ENCODE measurements at regions not wholly inside any gene's neighbourhood (a gene's known extent, or its start where the extent isn't known, plus 50 kb on each side); places are given as distances from the start of the nearest gene placed in this dataset.

DNA sequence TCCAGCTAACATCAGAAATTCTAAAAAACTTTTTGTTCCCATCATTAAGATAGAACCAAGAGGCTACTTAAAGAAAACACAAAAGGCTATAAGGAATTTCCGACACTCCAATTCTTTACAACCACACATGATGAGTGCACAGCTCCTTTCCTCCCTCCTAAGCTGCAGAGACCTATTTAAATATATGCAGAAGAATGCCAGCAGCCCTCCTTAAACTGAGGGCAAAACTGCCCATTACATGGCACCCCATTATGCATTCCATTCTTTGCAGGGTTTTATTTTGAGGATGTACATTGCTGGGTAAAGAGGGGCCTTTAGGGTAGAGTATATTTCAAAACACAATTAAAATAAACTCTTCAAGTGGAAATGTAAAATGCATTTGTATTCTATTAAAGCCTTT lies 502.9 kb downstream of the RASEF start:
- TF ChIP-seq, protein P1, sequence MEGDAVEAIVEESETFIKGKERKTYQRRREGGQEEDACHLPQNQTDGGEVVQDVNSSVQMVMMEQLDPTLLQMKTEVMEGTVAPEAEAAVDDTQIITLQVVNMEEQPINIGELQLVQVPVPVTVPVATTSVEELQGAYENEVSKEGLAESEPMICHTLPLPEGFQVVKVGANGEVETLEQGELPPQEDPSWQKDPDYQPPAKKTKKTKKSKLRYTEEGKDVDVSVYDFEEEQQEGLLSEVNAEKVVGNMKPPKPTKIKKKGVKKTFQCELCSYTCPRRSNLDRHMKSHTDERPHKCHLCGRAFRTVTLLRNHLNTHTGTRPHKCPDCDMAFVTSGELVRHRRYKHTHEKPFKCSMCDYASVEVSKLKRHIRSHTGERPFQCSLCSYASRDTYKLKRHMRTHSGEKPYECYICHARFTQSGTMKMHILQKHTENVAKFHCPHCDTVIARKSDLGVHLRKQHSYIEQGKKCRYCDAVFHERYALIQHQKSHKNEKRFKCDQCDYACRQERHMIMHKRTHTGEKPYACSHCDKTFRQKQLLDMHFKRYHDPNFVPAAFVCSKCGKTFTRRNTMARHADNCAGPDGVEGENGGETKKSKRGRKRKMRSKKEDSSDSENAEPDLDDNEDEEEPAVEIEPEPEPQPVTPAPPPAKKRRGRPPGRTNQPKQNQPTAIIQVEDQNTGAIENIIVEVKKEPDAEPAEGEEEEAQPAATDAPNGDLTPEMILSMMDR (IDR thresholded peaks at IDR 0.05) = no peak

DNA sequence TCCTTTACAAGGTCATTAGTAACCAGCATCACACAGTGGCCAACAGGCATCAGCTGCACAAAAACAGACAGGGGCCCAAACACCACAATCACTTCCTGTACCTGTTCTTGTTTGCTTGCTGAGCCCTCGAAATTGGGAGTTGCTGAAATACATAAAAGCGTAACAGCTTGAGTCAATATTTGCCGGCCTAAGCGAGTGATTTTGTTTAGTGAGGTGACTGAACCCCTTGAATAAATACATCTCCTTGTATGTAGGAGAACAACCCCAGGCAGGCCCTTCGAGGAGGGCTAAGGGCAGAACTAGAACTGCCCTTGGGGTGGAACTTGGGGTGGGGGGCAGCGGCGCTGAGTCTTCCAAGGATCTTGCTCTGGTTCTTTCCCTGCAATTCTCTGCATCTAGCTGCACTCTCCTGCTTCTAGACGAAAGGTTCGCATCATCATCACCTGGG lies 502.5 kb downstream of the RASEF start:
- TF ChIP-seq, protein P1 (IDR thresholded peaks at IDR 0.05) = no peak

DNA sequence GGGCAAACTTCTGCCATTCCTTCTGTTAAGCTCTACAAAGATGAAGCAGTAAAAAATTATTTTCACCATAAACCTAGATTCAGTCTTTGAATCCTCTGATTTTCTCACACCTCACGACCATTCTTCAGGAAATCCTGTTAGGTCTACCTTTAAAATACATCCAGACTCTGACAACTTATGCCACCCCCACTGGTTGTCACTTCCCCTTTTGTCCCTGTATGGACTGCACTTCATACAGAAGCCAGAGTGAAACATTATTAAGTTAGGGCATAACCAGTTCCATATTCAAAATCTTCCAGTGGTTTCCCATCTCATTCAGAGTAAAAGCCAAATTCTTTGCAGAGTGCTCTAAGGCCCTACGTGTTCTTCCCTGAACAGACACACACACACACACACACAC lies 499.8 kb downstream of the RASEF start:
- TF ChIP-seq, protein P1 (IDR thresholded peaks at IDR 0.05) = no peak

DNA sequence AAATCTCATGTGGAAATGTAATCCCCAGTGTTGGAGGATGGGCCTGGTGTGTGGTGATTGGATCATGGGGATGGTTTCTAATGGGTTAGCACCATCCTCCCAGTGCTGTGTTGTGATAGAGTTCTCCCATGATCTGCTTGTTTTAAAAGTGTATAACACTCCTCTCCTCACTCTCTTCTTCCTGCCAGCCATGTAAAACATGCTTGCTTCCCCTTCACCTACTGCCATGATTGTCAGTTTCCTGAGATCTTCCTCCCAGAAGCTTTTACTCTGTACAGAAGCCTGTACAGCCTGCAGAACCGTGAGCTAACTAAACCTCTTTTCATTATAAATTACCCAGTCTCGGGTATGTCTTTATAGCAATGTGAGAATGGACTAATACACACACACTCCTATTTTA lies 499.1 kb downstream of the RASEF start:
- TF ChIP-seq, protein P1 (IDR thresholded peaks at IDR 0.05) = no peak

DNA sequence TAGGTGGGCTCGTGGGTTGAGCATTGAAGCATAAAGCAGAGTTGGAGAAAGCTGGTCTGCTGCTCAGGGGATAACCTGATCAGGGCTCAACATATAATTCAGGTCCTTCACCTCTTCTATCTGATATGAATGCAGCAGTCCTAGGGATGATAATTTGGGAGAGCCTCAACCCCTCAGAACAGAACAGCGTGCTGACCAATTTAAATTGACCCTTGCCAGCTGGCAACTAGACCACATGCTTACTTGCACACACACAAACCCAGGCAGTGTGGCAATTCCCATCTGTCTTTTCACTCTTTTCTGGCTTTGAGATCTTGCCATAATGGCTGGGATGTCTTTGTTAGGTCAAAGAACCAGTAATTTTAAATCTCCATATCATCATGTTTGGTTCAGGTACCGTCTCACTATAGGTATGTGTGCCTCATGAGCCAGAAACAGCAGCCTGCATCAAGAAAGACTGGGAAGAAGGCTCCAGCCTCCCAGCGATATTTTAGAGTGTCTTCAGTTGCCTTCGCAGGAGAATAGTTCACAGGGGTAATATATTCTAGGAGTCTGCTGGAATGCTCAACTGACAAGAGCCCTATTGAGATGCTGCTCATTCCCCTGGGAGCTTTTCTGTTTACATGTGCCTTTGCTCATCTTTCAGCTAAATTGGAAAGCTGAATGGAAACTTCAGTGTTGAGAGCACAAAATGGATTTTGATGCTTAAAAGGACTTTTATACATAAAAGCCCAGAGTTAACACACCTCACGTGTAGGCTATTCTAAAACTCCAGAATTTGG lies 497.6 kb downstream of the RASEF start:
- TF ChIP-seq, protein P1 (IDR thresholded peaks at IDR 0.05) = no peak

DNA sequence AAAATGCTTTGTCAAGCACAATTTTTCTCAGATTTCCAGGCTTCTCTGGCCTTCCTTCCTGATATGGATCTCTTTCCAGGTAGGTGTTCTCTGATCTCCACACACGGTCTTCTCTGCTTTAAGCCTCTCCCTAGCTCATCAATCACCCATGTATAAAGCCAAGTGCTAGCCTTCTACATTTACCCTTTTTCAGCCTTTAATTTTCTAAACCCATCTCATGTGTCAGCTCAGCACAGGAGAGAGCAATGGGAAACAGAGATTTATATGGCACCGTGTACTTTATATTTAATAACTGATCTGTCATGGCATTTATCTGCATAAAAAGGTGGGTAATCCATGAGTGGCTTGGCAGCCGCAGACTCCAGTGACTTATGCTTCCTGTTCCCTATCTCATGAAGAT lies 495.0 kb downstream of the RASEF start:
- TF ChIP-seq, protein P1 (IDR thresholded peaks at IDR 0.05) = no peak

DNA sequence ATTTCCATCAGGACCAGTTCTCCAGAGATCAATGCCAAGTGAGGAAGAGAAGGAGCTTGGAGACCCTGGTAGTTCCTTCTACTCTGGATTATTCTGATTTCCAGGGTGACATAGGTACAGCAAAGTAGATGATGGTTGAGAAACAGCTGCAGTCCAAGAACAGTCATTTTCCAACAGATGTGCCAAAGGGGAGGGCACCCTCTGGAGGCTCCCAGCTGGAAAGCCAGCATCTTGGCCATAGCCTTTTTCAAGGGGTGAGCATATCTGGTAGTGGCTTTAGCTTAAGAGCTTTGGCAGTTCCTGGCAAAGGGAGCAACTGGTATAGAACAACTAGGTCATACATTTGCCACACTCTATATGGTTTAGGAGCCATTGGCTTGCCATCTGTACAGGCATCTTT lies 492.7 kb downstream of the RASEF start:
- TF ChIP-seq, protein P1 (IDR thresholded peaks at IDR 0.05) = no peak
